MM.1S (cell line): ENCODE measurements at regions not wholly inside any gene's neighbourhood (a gene's known extent, or its start where the extent isn't known, plus 50 kb on each side); places are given as distances from the start of the nearest gene placed in this dataset.
"Not testable (repeated sequence)": the region's sequence is repeated elsewhere in the genome, so short reads cannot be mapped to it uniquely, and the experiment has no call there.

ENCODE experiments used
- DNase-seq: peaks from one replicate; pipeline ENCODE4 v3.0.0-alpha.2; 2015
- H2AFZ ChIP-seq: fragments of 300-600 bp; sonication (generic); 2 replicates; pipeline ENCODE4 v1.6.0; 2016; ENCODE audit warnings: antibody characterized with exemption, low read length
- H3F3A ChIP-seq: fragments of 300-600 bp; sonication (generic); 2 replicates; pipeline ENCODE4 v1.6.1; 2016; ENCODE audit warnings: mild to moderate bottlenecking, antibody characterized with exemption, low read length, moderate library complexity, mixed read lengths; ENCODE audit not compliant: insufficient read depth
- H3K27ac ChIP-seq: fragments of 300-600 bp; sonication (generic); 2 replicates; pipeline ENCODE4 v1.5.1; 2016; ENCODE audit warnings: mild to moderate bottlenecking, low read length
- H3K27me3 ChIP-seq: fragments of 300-600 bp; sonication (generic); replicated peaks from 2 replicates; pipeline ENCODE4 v1.6.0; 2016; ENCODE audit warnings: low read length; ENCODE audit not compliant: insufficient read depth
- H3K36me3 ChIP-seq: fragments of 300-600 bp; sonication (generic); replicated peaks from 2 replicates; pipeline ENCODE4 v1.6.1; 2016; ENCODE audit warnings: mild to moderate bottlenecking, low read length, mixed read lengths; ENCODE audit not compliant: insufficient read depth
- H3K4me1 ChIP-seq: fragments of 300-600 bp; sonication (generic); 2 replicates; pipeline ENCODE4 v1.6.1; 2016; ENCODE audit warnings: low read length, mixed read lengths
- H3K4me2 ChIP-seq: fragments of 300-600 bp; sonication (generic); 2 replicates; pipeline ENCODE4 v1.6.0; 2016; ENCODE audit warnings: low read depth, low read length
- H3K4me3 ChIP-seq: fragments of 300-600 bp; sonication (generic); 2 replicates; pipeline ENCODE4 v1.5.1; 2016; ENCODE audit warnings: low read length, mixed read lengths
- H3K79me2 ChIP-seq: fragments of 300-600 bp; sonication (generic); 2 replicates; pipeline ENCODE4 v1.6.1; 2016; ENCODE audit warnings: mixed run types, low read length, mixed read lengths
- H3K9ac ChIP-seq: fragments of 300-600 bp; sonication (generic); 2 replicates; pipeline ENCODE4 v1.6.1; 2016; ENCODE audit warnings: low read length, mixed read lengths
- H3K9me2 ChIP-seq: fragments of 300-600 bp; sonication (generic); replicated peaks from 2 replicates; pipeline ENCODE4 v1.6.1; 2016; ENCODE audit warnings: mild to moderate bottlenecking, low read length, mixed read lengths; ENCODE audit not compliant: insufficient read depth
- H3K9me3 ChIP-seq: fragments of 300-600 bp; sonication (generic); replicated peaks from 2 replicates; pipeline ENCODE4 v1.6.1; 2016; ENCODE audit warnings: mild to moderate bottlenecking, low read length, mixed read lengths; ENCODE audit not compliant: insufficient read depth
- H4K20me1 ChIP-seq: fragments of 300-600 bp; sonication (generic); 2 replicates; pipeline ENCODE4 v1.6.1; 2016; ENCODE audit warnings: mild to moderate bottlenecking, low read length, moderate library complexity, mixed read lengths; ENCODE audit not compliant: insufficient read depth
- EZH2 ChIP-seq: fragments of 300-600 bp; sonication (generic); optimal IDR thresholded peaks from 2 replicates; pipeline ENCODE3; 2017; ENCODE audit warnings: low read depth, mild to moderate bottlenecking, antibody characterized with exemption, low read length, mixed read lengths
- EZH2phosphoT487 ChIP-seq: fragments of 300-600 bp; sonication (generic); IDR thresholded peaks from 2 replicates; pipeline ENCODE4 v1.6.1; 2018; ENCODE audit warnings: antibody characterized with exemption, low read length
- TF ChIP-seq, protein P1 (sequence below): fragments of 300-600 bp; sonication (generic); IDR thresholded peaks from 2 replicates; pipeline ENCODE4 v1.5.1; 2016; ENCODE audit warnings: antibody characterized with exemption, low read length, mixed read lengths

DNA sequence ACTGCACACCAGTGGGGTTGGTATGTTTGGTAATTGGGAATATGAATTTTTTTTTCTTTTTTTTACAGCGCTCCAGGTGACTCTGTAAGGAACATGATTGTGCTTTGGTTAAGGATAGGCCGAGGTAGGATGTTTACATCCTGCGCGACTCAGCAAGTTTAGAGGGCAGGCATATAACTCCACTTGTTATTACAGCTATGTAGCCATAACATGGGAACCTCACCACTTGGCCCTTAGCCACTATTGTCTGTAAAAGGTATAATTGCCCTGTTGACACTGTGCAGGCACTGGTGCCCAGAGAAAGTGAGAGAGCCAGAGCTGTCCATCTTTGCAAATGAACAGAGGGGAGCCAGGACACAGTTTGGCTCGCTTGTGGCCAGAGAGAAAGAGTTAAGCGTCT, 172.9 kb downstream of the MCHR2 start:
- Histone ChIP-seq H4K20me1 (no peaks in the 10 kb centered on the region), H3K27ac (no peak overlapping the region), H3K9me3 (no peaks in the 10 kb centered on the region), H3K36me3 (no peaks in the 10 kb centered on the region), H3K79me2 (no peaks in the 10 kb centered on the region), H3K27me3 (no peaks in the 10 kb centered on the region), H3K4me3 (no peak overlapping the region), H2AFZ (no peak overlapping the region), H3K9me2 (no peaks in the 10 kb centered on the region), H3K4me2 (no peak overlapping the region), H3F3A (no peaks in the 10 kb centered on the region), H3K4me1 (no peaks in the 10 kb centered on the region), H3K9ac (no peak overlapping the region)
- no peak for DNase-seq
- TF ChIP-seq EZH2 (no peak), EZH2phosphoT487 (no peak)
- TF ChIP-seq, protein P1, sequence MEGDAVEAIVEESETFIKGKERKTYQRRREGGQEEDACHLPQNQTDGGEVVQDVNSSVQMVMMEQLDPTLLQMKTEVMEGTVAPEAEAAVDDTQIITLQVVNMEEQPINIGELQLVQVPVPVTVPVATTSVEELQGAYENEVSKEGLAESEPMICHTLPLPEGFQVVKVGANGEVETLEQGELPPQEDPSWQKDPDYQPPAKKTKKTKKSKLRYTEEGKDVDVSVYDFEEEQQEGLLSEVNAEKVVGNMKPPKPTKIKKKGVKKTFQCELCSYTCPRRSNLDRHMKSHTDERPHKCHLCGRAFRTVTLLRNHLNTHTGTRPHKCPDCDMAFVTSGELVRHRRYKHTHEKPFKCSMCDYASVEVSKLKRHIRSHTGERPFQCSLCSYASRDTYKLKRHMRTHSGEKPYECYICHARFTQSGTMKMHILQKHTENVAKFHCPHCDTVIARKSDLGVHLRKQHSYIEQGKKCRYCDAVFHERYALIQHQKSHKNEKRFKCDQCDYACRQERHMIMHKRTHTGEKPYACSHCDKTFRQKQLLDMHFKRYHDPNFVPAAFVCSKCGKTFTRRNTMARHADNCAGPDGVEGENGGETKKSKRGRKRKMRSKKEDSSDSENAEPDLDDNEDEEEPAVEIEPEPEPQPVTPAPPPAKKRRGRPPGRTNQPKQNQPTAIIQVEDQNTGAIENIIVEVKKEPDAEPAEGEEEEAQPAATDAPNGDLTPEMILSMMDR: no peak

DNA sequence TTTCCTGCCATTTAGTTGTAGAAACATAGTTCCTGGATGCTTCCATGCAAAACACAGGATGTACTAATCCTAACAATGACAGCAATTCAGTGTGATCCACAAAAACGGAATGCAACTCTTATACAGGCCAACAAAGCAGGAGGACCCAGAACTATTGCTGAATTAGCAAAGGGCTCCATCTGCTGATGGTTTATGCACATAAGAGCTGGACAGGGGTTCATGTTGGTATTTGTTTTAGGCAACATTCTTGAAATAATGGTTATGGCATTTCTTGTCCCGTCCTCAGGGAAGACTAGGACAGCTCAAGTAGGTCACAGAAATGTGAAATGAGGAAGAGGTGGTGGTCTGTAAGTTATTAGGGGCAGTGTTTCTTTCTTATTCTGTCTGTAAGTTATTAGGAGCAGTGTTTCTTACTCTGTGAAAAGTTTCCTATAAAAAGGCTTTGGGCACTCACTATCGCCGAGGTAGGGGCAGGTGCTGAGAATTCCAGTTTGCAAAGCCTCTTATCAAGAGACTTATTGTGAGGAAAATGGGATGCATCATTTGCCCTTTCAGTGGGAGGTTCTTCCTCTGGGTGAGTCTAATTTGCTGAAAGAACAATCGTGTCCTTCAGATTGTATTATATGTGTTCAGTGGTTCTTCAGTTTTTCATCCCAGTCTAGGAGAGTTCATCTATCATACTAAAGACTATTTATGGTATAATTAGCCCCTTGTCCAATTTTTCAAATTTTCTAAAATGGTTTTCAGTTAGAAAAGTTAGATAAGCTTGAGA, 171.1 kb downstream of the MCHR2 start:
- no peak for TF ChIP-seq EZH2phosphoT487
- TF ChIP-seq EZH2: no peak
- TF ChIP-seq, protein P1: peak; percentile 76
- no peaks in the 10 kb centered on the region for H3K27me3 ChIP-seq
- H3F3A ChIP-seq: no peaks in the 10 kb centered on the region
- no peaks in the 10 kb centered on the region for H3K9me3 ChIP-seq
- no peak overlapping the region for H3K27ac ChIP-seq
- peak; percentile 77 for DNase-seq
- no peaks in the 10 kb centered on the region for H3K9me2 ChIP-seq
- H4K20me1 ChIP-seq: no peaks in the 10 kb centered on the region
- H2AFZ ChIP-seq: peak overlapping the region; percentile 71
- no peak overlapping the region for H3K9ac ChIP-seq
- H3K4me2 ChIP-seq: peak overlapping the region; percentile 73
- no peaks in the 10 kb centered on the region for H3K36me3 ChIP-seq
- peak overlapping the region; percentile 47 for H3K4me3 ChIP-seq
- no peaks in the 10 kb centered on the region for H3K79me2 ChIP-seq
- H3K4me1 ChIP-seq: no peaks in the 10 kb centered on the region

DNA sequence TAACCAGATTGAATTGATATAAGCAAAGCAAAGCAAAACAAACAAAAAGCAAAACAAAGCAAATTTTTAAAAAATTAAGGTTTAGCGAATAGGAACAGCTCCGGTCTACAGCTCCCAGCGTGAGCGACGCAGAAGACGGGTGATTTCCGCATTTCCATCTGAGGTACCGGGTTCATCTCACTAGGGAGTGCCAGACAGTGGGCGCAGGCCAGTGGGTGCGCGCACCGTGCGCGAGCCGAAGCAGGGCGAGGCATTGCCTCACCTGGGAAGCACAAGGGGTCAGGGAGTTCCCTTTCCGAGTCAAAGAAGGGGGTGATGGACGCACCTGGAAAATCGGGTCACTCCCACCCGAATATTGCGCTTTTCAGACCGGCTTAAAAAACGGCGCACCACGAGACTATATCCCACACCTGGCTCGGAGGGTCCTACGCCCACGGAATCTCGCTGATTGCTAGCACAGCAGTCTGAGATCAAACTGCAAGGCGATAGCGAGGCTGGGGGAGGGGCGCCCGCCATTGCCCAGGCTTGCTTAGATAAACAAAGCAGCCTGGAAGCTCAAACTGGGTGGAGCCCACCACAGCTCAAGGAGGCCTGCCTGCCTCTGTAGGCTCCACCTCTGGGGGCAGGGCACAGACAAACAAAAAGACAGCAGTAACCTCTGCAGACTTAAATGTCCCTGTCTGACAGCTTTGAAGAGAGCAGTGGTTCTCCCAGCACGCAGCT, 170.3 kb downstream of the MCHR2 start:
- DNase-seq, H3K9ac ChIP-seq, H3K4me1 ChIP-seq, H3F3A ChIP-seq, H4K20me1 ChIP-seq, H3K36me3 ChIP-seq, H3K27ac ChIP-seq, H3K9me2 ChIP-seq, H3K27me3 ChIP-seq, H3K9me3 ChIP-seq, H3K79me2 ChIP-seq: not testable (repeated sequence)
- H2AFZ ChIP-seq: peak overlapping the region; percentile 71; the same call in 1 of the 2 replicates
- peak overlapping the region; percentile 47 for H3K4me3 ChIP-seq
- H3K4me2 ChIP-seq: peak overlapping the region; percentile 73

DNA sequence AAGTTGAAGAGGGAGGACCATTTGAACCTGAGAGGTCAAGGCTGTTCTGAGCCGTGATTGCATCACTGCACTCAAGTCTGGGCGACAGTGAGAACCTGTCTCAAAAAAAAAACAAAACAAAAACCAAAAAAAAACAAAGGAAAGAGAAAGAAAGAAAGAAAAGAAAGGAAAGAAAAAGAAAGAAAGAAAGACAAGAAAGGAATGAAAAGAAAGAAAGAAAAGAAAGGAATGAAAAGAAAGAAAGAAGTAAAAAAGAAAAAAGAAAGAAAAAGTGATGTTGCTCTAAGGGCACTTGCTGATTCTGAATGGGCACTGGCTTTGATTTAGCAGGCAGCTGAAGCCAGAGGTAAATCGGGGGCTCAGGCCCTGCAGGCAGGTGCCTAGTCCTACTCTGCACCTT, 161.0 kb downstream of the MCHR2 start:
- no peak for DNase-seq

More for the DNA sequence above, 161.0 kb downstream of the MCHR2 start:
- H3K4me1 ChIP-seq: no peaks in the 10 kb centered on the region
- no peaks in the 10 kb centered on the region for H4K20me1 ChIP-seq
- H3K27ac ChIP-seq: no peak overlapping the region
- no peaks in the 10 kb centered on the region for H3K36me3 ChIP-seq
- H3K9me3 ChIP-seq: no peaks in the 10 kb centered on the region
- no peaks in the 10 kb centered on the region for H3K27me3 ChIP-seq
- H3K9me2 ChIP-seq: no peaks in the 10 kb centered on the region
- no peak overlapping the region for H3K4me2 ChIP-seq
- H3K4me3 ChIP-seq: no peak overlapping the region
- TF ChIP-seq EZH2phosphoT487: no peak
- no peak overlapping the region for H2AFZ ChIP-seq
- H3K9ac ChIP-seq: no peak overlapping the region
- no peaks in the 10 kb centered on the region for H3K79me2 ChIP-seq
- no peaks in the 10 kb centered on the region for H3F3A ChIP-seq
